GM21619 (cell line): ENCODE measurements at regions not wholly inside any gene's neighbourhood (a gene's known extent, or its start where the extent isn't known, plus 50 kb on each side); places are given as distances from the start of the nearest gene placed in this dataset.
"Not testable (repeated sequence)": the region's sequence is repeated elsewhere in the genome, so short reads cannot be mapped to it uniquely, and the experiment has no call there.

Source experiments
- ATAC-seq: cut with Tn5 transposase; IDR thresholded peaks from one replicate; pipeline ENCODE4 v1.9.1; 2021; ENCODE audit not compliant: unreplicated experiment

GRCh38 chr9:31174681-31175080 lies 1209.8 kb upstream of the ACO1 start:
- no peak for ATAC-seq

DNA sequence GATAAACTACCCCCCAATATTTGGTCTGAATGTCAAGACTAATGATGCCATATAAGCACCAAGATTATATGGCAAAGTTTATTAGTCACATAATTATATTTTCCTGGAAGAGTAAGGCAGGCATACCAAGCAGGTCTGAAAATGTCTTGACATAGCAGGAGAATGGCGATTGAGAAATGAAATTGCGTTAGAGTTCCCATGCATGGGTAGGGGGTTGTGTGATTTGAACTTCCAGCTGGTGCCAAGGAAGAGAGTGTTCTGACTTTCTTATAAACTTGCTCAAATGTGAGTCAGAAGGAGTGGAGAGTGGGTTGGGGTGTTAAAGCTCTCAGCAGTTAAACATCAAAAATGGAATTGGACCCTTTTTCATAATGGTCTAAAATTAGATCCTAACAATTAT lies 1200.6 kb upstream of the ACO1 start:
- no peak for ATAC-seq

DNA sequence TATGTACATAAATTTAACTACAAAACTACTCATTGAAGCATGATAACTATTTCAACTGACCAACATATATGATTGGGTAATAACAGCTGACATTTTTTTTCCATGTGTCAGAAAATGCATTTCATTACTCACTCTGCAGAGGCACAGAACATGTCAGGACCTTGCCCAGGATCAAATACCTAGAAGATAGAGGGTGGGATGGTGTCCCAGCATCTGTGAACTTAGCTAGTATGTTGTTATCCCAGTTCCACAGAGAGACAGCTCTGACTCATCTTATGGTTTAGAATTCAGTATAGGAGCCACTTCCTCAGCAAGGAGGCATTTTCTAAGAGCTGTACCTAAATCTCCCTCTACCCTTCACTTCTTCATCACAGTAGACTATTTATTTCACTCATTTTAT lies 1198.6 kb upstream of the ACO1 start:
- no peak for ATAC-seq

- ATAC-seq: no peak
These were observed 1195.9 kb upstream of the ACO1 start for GRCh38 chr9:31188496-31188895.

DNA sequence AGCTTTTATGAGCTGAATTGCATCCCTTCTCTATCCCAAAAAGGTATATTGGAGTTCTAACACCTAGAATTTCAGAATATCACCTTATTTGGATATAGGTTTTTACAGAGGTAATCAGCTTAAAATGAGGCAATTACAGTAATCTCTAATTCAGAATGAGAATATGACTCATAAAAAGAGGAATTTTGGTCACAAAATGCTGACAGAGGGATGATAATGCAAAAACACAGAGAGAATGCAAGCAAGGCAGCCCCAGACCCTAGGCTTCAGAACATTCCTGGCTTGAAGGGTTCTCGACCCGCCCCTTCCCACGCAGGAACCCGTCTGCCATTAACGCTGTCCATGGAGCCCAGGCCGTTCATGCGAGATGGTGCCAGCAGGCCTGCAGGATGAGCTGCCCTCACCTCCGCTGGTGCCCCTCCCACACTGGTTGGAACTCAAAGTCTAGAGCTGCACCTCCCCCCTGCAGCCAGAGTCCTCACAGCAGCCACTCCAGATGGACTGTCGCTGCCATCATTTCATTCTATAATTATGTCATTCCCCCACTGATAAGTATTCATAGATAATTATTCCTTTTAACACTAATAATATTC lies 1173.4 kb upstream of the ACO1 start:
- peak; percentile 77 for ATAC-seq

DNA sequence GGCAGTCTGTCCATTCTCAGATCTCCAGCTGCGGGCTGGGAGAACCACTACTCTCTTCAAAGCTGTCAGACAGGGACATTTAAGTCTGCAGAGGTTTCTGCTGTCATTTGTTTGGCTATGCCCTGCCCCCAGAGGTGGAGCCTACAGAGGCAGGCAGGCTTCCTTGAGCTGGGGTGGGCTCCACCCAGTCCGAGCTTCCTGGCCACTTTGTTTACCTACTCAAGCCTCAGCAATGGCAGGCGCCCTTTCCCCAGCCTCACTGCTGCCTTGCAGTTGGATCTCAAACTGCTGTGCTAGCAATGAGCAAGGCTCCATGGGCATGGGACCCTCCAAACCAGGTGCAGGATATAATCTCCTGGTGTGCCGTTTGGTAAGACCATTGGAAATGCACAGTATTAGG lies 1154.5 kb upstream of the ACO1 start:
- ATAC-seq: not testable (repeated sequence)

- ATAC-seq: no peak
These were observed 1152.0 kb upstream of the ACO1 start for GRCh38 chr9:31232485-31232884.

- no peak for ATAC-seq
These were observed 1148.1 kb upstream of the ACO1 start for GRCh38 chr9:31236344-31236743.

- ATAC-seq: no peak
These were observed 1141.1 kb upstream of the ACO1 start for GRCh38 chr9:31243386-31243785.

DNA sequence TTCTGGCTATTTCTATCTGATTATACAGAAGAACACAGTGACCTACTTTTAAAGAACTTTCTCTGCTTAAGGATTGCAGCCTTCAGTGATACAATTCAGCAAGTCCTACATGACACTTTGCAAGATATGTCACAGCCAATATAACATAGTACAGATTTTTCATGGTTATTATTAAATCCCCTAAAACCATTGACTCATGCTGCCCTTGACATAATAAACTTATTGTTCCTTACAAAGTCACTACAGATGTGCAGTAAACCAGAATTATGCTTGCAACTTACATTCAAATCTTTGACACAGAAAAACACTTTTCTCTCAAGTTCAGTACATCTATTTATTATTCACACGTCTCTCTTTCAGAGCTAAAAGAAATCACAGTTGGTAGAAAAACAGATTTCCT lies 1136.3 kb upstream of the ACO1 start:
- no peak for ATAC-seq

GRCh38 chr9:31251386-31251785 lies 1133.1 kb upstream of the ACO1 start:
- ATAC-seq: no peak

GRCh38 chr9:31253800-31254762 lies 1130.4 kb upstream of the ACO1 start:
- no peak for ATAC-seq

DNA sequence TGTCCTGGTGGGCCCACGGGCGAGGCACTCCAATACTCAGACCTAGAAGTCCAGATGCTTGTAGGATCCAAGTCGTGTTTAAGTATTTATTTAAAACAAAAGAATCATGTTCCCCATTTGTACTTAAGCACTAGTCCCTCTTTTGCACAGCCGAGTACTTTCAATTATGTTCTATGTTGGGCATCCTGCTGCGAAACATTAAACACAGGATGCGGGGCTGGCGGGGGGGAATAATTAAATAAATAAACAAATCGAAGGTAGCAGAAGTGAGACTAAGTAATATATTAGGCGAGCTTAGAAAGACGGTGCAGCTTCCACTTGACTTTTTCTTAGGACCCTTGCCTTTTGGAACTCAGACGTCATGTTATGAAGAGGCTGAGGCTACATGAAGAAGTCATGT lies 1129.2 kb upstream of the ACO1 start:
- ATAC-seq: no peak

DNA sequence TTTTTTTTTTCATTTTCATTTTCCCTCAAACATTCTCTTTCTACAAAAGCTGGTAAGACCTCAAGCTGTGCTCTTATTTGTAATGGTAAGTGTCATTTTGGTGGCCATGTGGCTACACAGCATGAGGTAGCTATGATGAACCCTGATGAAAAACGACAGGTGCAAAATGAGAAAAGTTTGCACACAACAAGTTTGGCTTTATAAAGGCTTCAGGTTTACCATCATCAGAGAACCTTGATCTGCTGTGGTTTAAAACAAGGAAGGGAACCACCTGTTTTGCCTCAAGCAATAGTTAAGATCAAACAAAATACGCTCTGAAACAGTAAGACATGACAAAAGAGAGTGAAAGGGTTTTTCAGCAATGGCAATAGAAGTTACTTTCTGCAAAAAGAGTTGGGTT lies 1124.6 kb upstream of the ACO1 start:
- no peak for ATAC-seq

- no peak for ATAC-seq
These were observed 1111.8 kb upstream of the ACO1 start for GRCh38 chr9:31272456-31273295.

DNA sequence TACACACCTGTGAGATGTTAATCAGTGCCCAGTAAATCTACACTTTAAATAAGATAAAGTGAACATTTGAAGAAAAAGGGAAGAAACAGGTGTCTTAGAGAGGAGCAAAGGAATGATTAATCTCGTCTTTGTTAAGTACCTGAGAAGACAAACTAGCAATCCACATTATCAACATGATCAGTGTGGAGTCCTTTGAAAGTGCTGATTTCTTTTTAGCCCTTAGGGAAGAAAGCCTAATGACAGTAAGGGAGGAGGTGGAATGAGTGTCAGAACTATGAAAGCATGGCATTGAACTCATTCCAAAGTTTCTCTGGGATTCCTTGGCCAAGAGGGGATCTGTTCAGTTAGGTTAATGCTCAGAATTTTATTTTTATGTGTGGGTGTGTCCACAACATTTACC lies 1109.0 kb upstream of the ACO1 start:
- no peak for ATAC-seq

DNA sequence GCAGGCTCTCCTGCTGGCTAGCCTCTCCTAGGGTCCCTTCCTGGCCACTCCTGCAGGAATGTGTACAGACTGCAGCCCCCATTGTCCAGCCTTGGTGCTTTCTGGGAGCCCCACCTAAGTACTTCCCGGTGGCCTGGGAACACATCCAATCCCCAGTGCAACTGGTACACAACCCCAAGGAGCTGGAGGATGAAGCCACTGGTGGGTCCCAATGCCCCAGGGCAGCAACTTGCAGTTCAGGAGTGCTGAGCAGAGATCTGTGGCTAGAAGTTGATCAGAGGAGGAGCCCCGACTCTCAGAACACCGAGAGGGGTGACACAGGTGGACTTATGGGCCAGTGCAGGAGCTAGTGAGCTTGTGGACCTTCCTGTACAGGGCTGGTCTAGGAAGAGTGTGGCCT lies 1093.7 kb upstream of the ACO1 start:
- ATAC-seq: no peak

DNA sequence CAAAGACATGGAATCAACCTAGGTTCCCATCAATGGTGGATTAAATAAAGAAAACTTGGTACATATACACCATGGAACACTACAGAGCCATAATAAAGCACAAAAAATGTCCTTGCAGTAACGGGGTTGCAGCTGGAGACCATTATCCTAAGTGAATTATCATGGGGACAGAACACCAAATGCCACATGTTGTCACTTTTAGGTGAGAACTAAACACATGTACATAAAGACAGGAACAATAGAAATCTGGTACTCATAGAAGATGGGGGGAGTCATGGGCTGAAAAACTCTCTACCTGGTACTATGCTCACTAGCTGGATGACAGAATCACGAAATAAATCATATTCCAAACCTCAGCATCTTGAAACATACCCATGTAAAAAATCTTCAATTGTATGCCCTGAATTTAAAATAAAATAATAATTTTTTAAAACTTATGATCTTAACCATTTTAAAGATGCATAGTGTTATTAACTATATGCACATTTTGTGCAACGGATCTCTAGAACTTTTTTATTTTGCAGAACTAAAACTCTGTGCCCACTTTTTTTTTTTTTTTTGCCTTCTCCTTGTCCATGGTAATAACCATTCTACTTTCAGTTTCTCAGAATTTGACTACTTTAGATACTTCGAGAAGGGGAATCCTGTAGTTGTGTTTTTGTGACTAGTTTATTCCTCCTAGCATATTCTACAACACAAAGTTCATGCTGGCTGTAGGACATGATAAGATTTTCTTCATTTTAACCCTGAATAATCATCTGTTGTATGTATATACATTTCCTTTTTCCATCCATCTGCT lies 1081.6 kb upstream of the ACO1 start:
- ATAC-seq: peak; percentile 67

DNA sequence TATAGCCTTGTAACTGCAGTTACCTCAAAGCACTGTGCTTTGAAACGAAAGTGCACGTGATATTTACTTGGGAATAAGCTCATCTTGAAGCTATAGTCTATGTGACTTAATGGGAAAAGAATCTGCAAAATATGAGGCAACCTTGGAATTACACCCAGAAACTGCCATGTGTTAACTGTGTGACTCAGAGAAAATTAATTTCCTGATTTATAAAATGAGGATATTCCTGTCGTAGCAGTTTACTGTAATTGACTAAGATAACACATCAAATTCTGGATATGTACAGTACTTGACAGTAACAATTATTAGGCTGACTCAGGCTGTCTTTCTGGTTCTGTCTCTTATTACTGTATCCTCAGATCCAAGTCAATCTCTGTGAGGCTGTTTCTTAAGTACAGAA lies 1079.9 kb upstream of the ACO1 start:
- no peak for ATAC-seq

GRCh38 chr9:31314241-31314640 lies 1070.2 kb upstream of the ACO1 start:
- no peak for ATAC-seq

- no peak for ATAC-seq
These were observed 1063.9 kb upstream of the ACO1 start for GRCh38 chr9:31320494-31320893.
